ENCODE measurements at regions not wholly inside any gene's neighbourhood (a gene's known extent, or its start where the extent isn't known, plus 50 kb on each side); places are given as distances from the start of the nearest gene placed in this dataset.

- H3K4me3 ChIP-seq (ENCODE audit: low read length): no peak overlapping the region
- no peak for TF ChIP-seq ZNF274 (IDR thresholded peaks at IDR 0.05; ENCODE audit: low read depth, low read length)
Observed at GRCh38 chr6:163913045-163913444, 498.5 kb downstream of the QKI start.

GRCh38 chr6:163906006-163906710, 491.6 kb downstream of the QKI start:
- TF ChIP-seq ZNF274 (IDR thresholded peaks at IDR 0.05; ENCODE audit: low read depth, low read length): no peak

DNA sequence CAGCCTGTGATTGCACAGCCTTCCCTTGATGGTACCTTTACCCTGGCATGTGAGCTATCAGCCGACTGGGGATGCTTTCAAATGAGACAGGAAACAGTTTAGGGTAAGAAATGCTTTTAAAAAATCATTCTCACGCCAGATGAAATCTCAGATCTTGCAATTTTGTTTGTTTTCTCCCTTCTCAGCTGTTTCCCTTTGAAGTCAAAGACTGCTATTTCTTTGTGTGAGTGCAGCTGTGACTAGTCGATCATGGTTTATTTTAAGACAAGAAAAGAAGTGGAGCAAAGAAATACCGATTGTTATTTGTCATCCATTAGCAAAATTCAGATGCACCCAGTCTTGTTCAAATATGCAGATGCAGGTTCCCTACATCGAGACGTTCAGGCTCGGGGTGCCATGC, 489.7 kb downstream of the QKI start:
- no peak overlapping the region for H3K4me3 ChIP-seq (ENCODE audit: low read length)
- TF ChIP-seq ZNF274 (IDR thresholded peaks at IDR 0.05; ENCODE audit: low read depth, low read length): no peak

More at GRCh38 chr6:163906006-163906710, 491.6 kb downstream of the QKI start:
- H3K4me3 ChIP-seq (ENCODE audit: low read length): no peak overlapping the region

- H3K4me3 ChIP-seq (ENCODE audit: low read length): no peak overlapping the region
- TF ChIP-seq ZNF274 (IDR thresholded peaks at IDR 0.05; ENCODE audit: low read depth, low read length): no peak
Observed at GRCh38 chr6:163903541-163903940, 489.0 kb downstream of the QKI start.

- no peak for TF ChIP-seq ZNF274 (IDR thresholded peaks at IDR 0.05; ENCODE audit: low read depth, low read length)
- H3K4me3 ChIP-seq (ENCODE audit: low read length): no peak overlapping the region
Observed at GRCh38 chr6:163902993-163903392, 488.5 kb downstream of the QKI start.

- H3K4me3 ChIP-seq (ENCODE audit: low read length): no peak overlapping the region
- TF ChIP-seq ZNF274 (IDR thresholded peaks at IDR 0.05; ENCODE audit: low read depth, low read length): no peak
Observed at GRCh38 chr6:163901681-163902080, 487.2 kb downstream of the QKI start.

GRCh38 chr6:163900570-163900969, 486.1 kb downstream of the QKI start:
- no peak overlapping the region for H3K4me3 ChIP-seq (ENCODE audit: low read length)
- no peak for TF ChIP-seq ZNF274 (IDR thresholded peaks at IDR 0.05; ENCODE audit: low read depth, low read length)

- H3K4me3 ChIP-seq (ENCODE audit: low read length): no peak overlapping the region
- TF ChIP-seq ZNF274 (IDR thresholded peaks at IDR 0.05; ENCODE audit: low read depth, low read length): no peak
Observed at GRCh38 chr6:163897669-163898068, 483.2 kb downstream of the QKI start.

- TF ChIP-seq ZNF274 (IDR thresholded peaks at IDR 0.05; ENCODE audit: low read depth, low read length): no peak
- no peak overlapping the region for H3K4me3 ChIP-seq (ENCODE audit: low read length)
Observed at GRCh38 chr6:163897030-163897429, 482.5 kb downstream of the QKI start.

- no peak overlapping the region for H3K4me3 ChIP-seq (ENCODE audit: low read length)
Observed at GRCh38 chr6:163895162-163895561, 480.6 kb downstream of the QKI start.

DNA sequence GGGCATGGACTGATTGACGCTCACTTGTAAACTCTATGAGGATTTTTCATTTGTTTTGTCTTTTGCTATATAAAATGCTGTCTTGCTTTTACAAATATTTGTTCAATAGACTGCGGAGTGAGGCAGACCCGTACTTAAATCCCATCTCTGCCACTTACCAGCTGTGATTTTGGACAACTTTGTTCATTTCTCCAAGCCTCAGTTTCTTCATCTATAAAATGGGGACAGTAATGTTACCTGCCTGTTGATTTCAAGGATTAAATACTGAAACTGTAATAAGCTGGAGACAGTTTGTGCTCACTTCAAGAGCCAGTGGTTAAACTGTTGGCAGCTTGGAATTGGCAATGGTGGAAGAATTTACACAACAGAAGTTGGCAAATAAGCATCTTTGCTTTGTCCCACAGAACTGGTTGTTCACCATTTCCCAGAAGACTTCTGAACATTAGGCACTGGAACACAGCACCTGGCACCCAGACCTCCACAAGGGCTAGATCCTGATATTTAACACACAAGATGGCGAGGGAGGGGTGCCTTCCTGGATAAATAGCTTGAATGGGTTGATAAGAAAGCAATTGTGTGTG, 479.2 kb downstream of the QKI start:
- H3K4me3 ChIP-seq (ENCODE audit: low read length): no peak overlapping the region
- TF ChIP-seq ZNF274 (IDR thresholded peaks at IDR 0.05; ENCODE audit: low read depth, low read length): no peak

More at GRCh38 chr6:163895162-163895561, 480.6 kb downstream of the QKI start:
- no peak for TF ChIP-seq ZNF274 (IDR thresholded peaks at IDR 0.05; ENCODE audit: low read depth, low read length)

DNA sequence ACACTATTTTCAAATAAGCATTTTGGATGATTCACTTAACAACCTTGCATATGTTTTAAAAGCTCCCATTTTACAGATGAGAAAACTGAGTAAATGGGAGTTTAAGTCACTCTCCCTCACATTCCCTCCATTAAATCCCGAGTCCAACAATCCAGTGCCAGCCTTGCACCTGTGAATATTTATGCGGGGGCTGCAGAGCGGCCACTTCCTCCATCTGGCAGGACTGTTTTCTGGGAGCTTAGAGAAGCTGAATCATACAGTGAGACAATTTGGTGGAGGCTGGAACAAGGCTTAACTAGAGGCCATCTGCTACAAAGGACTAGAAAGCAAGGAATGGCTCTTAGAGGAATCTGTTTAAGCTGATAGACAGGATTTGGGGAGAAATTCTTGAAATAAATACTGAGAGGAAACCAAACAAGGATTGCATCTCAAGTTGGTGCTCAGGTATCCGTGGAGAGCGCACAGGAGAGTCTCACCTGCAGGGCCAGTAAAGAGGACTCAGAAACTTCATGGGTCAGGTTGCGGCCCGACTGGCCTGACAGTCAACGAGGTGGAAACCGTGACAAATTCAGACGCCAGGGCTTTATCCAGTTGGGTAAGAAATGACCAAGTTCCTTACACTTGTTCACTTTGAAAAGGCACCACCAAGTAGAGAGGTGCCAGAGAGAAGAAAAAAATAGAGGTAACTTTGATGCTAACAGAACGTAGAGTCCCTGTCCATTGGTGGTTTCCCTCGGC, 478.5 kb downstream of the QKI start:
- no peak for TF ChIP-seq ZNF274 (IDR thresholded peaks at IDR 0.05; ENCODE audit: low read depth, low read length)
- H3K4me3 ChIP-seq (ENCODE audit: low read length): no peak overlapping the region

- TF ChIP-seq ZNF274 (IDR thresholded peaks at IDR 0.05; ENCODE audit: low read depth, low read length): no peak
Observed at GRCh38 chr6:163889904-163890514, 475.5 kb downstream of the QKI start.

DNA sequence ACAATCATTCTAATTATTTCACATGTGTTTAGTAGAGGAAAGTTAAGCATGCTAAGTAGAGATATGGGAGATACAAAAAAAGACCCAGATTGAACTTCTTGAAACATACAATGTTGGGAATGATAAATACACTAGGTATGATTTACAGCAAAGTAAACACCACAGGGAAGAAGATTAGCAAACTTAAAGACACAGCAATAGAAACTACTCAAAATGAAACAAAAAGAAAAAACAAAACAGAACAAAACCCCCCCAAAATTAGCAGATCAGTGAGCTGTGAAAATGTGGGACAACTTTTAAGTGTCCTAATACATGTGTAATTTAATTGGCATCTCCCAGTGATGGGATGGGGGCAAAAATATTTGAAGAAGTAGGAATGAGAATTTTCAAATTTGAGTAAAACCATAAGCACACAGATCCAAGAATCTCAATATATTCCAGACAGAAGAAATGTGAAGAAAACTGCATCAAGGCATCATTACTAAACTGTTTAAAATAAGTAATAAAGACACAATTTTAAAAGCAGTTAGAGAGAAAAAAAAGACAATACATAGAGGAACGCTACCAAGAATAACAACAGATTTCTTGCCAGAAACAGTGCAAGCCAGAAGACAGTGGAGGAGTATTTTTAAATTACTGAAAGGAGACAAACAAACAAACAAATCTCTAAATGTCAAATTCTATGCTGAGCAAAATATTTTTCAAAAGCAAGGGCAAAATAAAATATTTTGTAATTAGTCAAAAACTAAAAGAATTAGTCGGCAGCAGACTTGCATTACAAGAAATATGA, 473.7 kb downstream of the QKI start:
- TF ChIP-seq ZNF274 (IDR thresholded peaks at IDR 0.05; ENCODE audit: low read depth, low read length): no peak
- no peak overlapping the region for H3K4me3 ChIP-seq (ENCODE audit: low read length)

More at GRCh38 chr6:163889904-163890514, 475.5 kb downstream of the QKI start:
- H3K4me3 ChIP-seq (ENCODE audit: low read length): no peak overlapping the region
